ENCODE measurements at regions not wholly inside any gene's neighbourhood (a gene's known extent, or its start where the extent isn't known, plus 50 kb on each side); places are given as distances from the start of the nearest gene placed in this dataset.

DNA sequence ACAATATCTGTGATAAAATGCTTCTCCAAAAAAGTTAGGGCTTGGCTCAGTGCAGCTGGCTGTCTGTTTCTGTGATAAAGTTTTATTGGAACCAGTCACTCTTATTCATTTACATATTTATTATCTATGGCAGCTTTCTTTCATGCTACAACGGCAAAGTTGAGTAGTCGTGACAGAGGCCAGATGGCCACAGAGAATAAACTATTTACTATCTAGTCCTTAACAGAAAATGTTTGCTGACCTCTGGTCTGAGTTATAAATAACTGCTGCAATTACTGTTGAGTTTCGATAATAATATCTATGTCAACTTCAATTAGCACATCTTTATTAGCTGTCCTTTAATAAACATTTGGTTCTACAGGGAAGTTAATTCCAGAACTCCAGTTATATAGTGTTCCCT is 180.2 kb upstream of the RUNX1 start:
- no peak for DNase-seq (ENCODE audit: low spot score)
- Mint-ChIP-seq H3K27me3 (ENCODE audit: low read depth) (no peaks in the 10 kb centered on the region), H3K36me3 (ENCODE audit: low read depth) (no peaks in the 10 kb centered on the region), H3K9me3 (ENCODE audit: low read depth) (no peaks in the 10 kb centered on the region), H3K4me3 (ENCODE audit: unreplicated experiment) (no peak overlapping the region), H3K4me1 (ENCODE audit: low read depth) (peaks cover 27% of the 10 kb centered on the region), H3K27ac (ENCODE audit: unreplicated experiment) (no peak overlapping the region)
- TF ChIP-seq, protein P1, sequence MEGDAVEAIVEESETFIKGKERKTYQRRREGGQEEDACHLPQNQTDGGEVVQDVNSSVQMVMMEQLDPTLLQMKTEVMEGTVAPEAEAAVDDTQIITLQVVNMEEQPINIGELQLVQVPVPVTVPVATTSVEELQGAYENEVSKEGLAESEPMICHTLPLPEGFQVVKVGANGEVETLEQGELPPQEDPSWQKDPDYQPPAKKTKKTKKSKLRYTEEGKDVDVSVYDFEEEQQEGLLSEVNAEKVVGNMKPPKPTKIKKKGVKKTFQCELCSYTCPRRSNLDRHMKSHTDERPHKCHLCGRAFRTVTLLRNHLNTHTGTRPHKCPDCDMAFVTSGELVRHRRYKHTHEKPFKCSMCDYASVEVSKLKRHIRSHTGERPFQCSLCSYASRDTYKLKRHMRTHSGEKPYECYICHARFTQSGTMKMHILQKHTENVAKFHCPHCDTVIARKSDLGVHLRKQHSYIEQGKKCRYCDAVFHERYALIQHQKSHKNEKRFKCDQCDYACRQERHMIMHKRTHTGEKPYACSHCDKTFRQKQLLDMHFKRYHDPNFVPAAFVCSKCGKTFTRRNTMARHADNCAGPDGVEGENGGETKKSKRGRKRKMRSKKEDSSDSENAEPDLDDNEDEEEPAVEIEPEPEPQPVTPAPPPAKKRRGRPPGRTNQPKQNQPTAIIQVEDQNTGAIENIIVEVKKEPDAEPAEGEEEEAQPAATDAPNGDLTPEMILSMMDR (IDR thresholded peaks at IDR 0.05): no peak

DNA sequence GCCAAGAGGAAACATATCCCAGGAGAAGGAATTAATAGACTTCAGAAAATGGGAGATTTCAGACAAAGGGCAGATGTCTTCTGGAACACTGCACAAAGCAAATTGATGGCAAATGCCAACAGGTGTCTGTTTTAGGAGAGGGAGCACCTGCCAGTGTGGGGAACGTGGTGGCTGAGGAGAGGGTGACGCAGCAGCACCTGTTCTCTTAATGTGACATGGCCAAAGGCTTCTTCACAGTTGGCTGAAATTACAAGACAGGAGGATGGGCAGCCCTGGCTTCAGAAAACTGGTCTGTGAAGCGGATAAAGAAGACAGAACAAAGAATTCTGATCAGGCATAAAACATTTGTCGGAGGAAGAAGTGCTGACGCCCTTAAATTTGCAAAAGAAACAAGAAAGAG is 178.7 kb upstream of the RUNX1 start:
- no peak for DNase-seq (ENCODE audit: low spot score)
- Mint-ChIP-seq H3K4me3 (ENCODE audit: unreplicated experiment) (no peak overlapping the region), H3K36me3 (ENCODE audit: low read depth) (no peaks in the 10 kb centered on the region), H3K9me3 (ENCODE audit: low read depth) (no peaks in the 10 kb centered on the region), H3K4me1 (ENCODE audit: low read depth) (peaks cover 36% of the 10 kb centered on the region), H3K27me3 (ENCODE audit: low read depth) (no peaks in the 10 kb centered on the region), H3K27ac (ENCODE audit: unreplicated experiment) (no peak overlapping the region)
- TF ChIP-seq, protein P1 (IDR thresholded peaks at IDR 0.05): no peak

DNA sequence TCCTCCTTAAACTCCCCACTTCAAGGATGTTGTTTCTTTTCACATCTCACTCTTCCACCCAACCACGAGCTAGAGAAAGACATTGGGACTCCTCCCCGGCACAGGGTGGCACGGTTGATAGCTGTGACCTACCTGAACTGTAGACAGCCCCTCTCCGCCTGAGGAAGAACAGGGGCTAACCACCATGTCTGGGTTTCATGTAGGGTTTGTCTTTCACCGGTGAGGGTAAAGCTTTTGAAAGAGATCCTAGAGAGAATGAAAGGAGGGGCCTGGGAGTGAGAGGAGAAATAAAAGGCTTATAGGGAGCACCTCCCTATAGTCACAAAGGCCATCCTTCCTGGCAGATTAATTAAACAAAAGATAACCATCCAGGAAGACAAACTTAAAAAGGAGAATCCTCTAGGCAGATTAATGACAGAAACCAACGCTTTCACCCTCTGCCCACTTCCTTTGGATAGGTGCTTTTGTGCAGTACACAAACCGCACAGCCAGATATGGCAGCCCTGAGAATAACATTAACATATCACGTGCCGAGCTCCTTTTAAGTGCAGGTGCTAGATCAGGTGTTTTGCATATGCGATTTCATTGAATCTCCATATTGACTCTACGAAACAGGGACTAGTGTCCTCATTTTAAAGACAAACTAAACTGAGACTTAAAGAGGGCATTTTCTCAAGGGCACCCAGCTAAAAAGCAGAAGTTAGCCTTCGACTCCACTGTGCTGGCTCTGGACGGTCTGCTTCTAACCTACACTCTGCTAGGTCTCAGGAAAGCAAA is 178.1 kb upstream of the RUNX1 start:
- peaks cover 36% of the 10 kb centered on the region for H3K4me1 Mint-ChIP-seq (ENCODE audit: low read depth)
- no peaks in the 10 kb centered on the region for H3K27me3 Mint-ChIP-seq (ENCODE audit: low read depth)
- no peak overlapping the region for H3K4me3 Mint-ChIP-seq (ENCODE audit: unreplicated experiment)
- TF ChIP-seq, protein P1 (IDR thresholded peaks at IDR 0.05): no peak
- DNase-seq (ENCODE audit: low spot score): no peak
- H3K36me3 Mint-ChIP-seq (ENCODE audit: low read depth): no peaks in the 10 kb centered on the region
- H3K9me3 Mint-ChIP-seq (ENCODE audit: low read depth): no peaks in the 10 kb centered on the region
- peak overlapping the region; percentile 58 for H3K27ac Mint-ChIP-seq (ENCODE audit: unreplicated experiment)

DNA sequence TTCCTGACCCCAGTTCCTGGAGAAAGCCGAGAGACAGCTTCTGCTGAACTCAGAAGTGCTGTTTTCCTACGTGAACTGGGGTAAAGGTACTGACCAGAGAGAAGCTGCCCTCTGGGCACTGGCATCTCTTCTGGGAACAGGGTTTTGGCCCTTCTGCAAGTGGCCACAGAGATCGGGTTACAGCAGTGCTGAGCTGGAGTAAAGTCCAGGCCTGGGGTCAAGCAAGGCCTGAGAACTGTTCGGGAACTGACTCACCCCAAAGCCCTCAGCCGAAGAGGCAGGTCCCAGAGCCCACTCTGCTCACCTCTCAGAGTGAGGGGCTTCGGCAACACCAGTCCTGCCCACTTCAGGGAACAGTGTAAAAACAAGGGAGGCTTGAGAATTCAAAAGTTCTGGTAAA is 177.2 kb upstream of the RUNX1 start:
- peak overlapping the region; percentile 58 for H3K27ac Mint-ChIP-seq (ENCODE audit: unreplicated experiment)
- H3K9me3 Mint-ChIP-seq (ENCODE audit: low read depth): no peaks in the 10 kb centered on the region
- DNase-seq (ENCODE audit: low spot score): no peak

DNA sequence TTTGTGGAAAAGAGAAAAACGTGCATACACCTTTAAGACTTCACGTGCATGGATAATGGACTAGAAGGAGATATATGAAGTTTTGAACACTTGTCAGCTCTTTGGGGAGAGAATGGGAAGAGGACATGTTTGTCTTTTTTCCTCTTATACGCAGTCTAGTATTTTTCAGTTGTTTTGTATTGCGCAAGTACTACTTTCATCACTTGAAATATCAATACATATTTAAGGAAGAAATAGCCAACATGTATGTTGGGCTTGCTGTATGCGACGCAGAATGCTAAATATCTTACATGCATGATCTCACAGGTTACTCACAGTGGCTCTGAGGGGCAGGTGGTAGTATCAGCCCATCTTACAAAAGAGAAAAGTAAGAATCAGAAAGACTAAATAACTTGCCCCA is 176.5 kb upstream of the RUNX1 start:
- no peaks in the 10 kb centered on the region for H3K36me3 Mint-ChIP-seq (ENCODE audit: low read depth)
- H3K4me1 Mint-ChIP-seq (ENCODE audit: low read depth): peaks cover 41% of the 10 kb centered on the region
- H3K9me3 Mint-ChIP-seq (ENCODE audit: low read depth): peaks cover 3% of the 10 kb centered on the region
- no peak overlapping the region for H3K4me3 Mint-ChIP-seq (ENCODE audit: unreplicated experiment)
- no peaks in the 10 kb centered on the region for H3K27me3 Mint-ChIP-seq (ENCODE audit: low read depth)
- H3K27ac Mint-ChIP-seq (ENCODE audit: unreplicated experiment): peak overlapping the region; percentile 58
- TF ChIP-seq, protein P1 (IDR thresholded peaks at IDR 0.05): no peak
- DNase-seq (ENCODE audit: low spot score): no peak

More for the DNA sequence above, 177.2 kb upstream of the RUNX1 start:
- Mint-ChIP-seq H3K27me3 (ENCODE audit: low read depth) (no peaks in the 10 kb centered on the region), H3K36me3 (ENCODE audit: low read depth) (no peaks in the 10 kb centered on the region), H3K4me3 (ENCODE audit: unreplicated experiment) (no peak overlapping the region), H3K4me1 (ENCODE audit: low read depth) (peaks cover 36% of the 10 kb centered on the region)
- TF ChIP-seq, protein P1 (IDR thresholded peaks at IDR 0.05): no peak
